Lower leg skin (tissue), 4 donors: ENCODE measurements at regions not wholly inside any gene's neighbourhood (a gene's known extent, or its start where the extent isn't known, plus 50 kb on each side); places are given as distances from the start of the nearest gene placed in this dataset.

ENCODE experiments used
- DNase-seq, 2 donors: peaks; one replicate each; pipeline ENCODE4 v3.0.0-alpha.2; 2019; ENCODE audit warnings: low spot score in 2 of 2
- H3K4me3 ChIP-seq: fragments of 200-600 bp; sonication (generic); 2 replicates; pipeline ENCODE4 v1.5.1; 2017; ENCODE audit warnings: mild to moderate bottlenecking, low read depth; ENCODE audit not compliant: poor library complexity, severe bottlenecking
- POLR2A ChIP-seq, 2 donors: fragments of 450-650 bp; IDR thresholded peaks; one replicate each; pipeline ENCODE4 v1.6.1; 2016 to 2017; ENCODE audit warnings: antibody characterized with exemption in 2 of 2, mild to moderate bottlenecking in 1 of 2, moderate library complexity in 1 of 2
- WGBS, 2 donors: methylation state at CpG; one replicate each; pipeline ENCODE4 v1.1.5; 2018; 5-methylcytosine and 5-hydroxymethylcytosine counted together
- intact Hi-C: fragments of 100-400 bp; cut with DNase I; formaldehyde crosslinking; loops from one replicate; pipeline ENCODE4 v1.15.0; 2023; ENCODE audit warnings: low total_unique reads
- TF ChIP-seq, protein P1 (sequence below), 3 donors: fragments of 450-650 bp; IDR thresholded peaks; one replicate each; pipeline ENCODE4 v1.5.1; 2016; ENCODE audit warnings: antibody characterized with exemption in 3 of 3, mild to moderate bottlenecking in 3 of 3, moderate library complexity in 2 of 3

DNA sequence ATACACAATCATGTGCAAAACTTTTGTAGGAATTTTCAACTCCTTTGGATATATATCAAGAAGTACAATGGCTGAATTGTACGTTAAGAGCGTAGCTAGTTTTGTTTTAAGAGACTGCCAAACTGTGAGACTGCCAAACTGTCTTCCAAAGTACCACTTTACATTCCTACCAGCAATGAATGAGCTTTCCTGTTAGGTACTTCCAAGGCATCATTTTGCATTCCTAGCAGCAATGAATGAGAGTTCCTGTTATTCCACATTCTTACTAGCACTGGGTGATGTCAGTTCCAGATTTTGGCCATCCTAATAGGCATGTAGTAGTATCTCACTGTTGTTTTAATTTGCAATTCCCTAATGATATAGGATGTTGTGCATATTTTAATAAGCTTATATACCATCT is 219.3 kb downstream of the KCNN2 start:
- no peak overlapping the region for H3K4me3 ChIP-seq
- intact Hi-C loops, result no loop called here
- DNase-seq, result no peak
- no peak for TF ChIP-seq POLR2A (IDR thresholded peaks at IDR 0.05)
- TF ChIP-seq, protein P1, sequence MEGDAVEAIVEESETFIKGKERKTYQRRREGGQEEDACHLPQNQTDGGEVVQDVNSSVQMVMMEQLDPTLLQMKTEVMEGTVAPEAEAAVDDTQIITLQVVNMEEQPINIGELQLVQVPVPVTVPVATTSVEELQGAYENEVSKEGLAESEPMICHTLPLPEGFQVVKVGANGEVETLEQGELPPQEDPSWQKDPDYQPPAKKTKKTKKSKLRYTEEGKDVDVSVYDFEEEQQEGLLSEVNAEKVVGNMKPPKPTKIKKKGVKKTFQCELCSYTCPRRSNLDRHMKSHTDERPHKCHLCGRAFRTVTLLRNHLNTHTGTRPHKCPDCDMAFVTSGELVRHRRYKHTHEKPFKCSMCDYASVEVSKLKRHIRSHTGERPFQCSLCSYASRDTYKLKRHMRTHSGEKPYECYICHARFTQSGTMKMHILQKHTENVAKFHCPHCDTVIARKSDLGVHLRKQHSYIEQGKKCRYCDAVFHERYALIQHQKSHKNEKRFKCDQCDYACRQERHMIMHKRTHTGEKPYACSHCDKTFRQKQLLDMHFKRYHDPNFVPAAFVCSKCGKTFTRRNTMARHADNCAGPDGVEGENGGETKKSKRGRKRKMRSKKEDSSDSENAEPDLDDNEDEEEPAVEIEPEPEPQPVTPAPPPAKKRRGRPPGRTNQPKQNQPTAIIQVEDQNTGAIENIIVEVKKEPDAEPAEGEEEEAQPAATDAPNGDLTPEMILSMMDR (IDR thresholded peaks at IDR 0.05), result no peak
- 37 to 39% methylated on average over 2 of the region's 2 CpGs for WGBS, 2 donors

DNA sequence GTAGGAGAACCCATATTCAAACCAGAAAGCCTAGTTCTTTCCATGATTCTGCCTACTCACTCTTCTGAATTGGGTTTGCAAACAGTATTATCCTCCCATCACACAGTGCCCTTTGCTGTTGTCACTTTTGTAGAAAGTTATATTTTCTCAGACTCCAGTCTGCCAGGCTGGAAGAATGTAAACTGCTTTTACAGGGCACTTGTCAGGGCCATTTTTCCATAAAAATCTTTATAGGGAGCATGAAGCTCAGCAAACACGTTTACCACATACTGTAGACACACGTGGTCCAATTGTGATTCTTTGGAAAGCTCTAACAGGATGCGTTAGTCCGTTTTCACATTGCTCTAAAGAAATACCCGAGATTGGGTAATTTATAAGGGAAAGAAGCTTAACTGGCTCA is 204.0 kb downstream of the KCNN2 start:
- 75 to 87% methylated on average over 5 of the region's 5 CpGs for WGBS, 2 donors
- no peak for DNase-seq
- intact Hi-C loops, result no loop called here
- TF ChIP-seq POLR2A (IDR thresholded peaks at IDR 0.05), result no peak
- TF ChIP-seq, protein P1 (IDR thresholded peaks at IDR 0.05), result no peak
- H3K4me3 ChIP-seq, result no peak overlapping the region

DNA sequence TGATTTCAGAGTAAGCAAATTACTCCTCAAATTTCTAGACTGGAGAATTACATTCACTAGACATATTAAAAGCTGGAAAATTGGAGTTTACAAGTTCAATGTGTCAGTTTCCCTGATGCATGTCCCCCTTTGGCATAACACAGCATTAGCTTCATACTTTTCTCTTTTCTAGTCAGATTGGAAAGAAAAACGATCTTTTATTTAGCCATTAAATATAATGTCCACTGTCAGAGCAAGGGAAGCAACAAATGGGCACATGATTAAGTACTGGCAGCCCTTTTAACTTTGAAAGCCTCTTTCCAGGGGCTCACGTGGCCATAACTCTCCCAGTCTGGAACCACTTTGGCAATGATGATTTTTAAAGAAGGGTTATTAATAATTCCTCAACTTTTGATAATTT is 203.3 kb downstream of the KCNN2 start:
- TF ChIP-seq, protein P1 (IDR thresholded peaks at IDR 0.05), result no peak
- TF ChIP-seq POLR2A (IDR thresholded peaks at IDR 0.05), result no peak
- intact Hi-C loops, result no loop called here
- WGBS, 2 donors, result 27 to 32% methylated on average over 2 of the region's 2 CpGs
- DNase-seq, result no peak
- no peak overlapping the region for H3K4me3 ChIP-seq

DNA sequence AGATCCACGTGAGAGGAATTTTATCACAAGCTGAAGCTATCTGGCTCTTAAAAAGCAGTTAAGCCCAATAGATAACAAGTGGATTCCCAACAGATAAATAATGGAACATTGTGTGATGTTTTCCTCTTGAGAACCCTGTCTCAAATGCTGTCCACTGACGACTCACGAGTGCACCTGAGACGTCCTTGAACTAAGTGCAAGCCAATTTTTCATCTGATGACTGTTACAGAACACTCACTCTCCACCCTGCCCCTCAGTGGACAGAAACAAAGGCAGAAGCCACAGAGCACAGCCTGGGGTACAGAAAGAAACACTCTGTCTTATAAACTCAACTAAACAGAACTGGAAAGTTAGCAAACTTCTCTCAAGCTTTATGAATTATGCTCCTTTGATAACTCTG is 199.5 kb downstream of the KCNN2 start:
- no peak overlapping the region for H3K4me3 ChIP-seq
- DNase-seq, result no peak
- intact Hi-C loops, result no loop called here
- TF ChIP-seq, protein P1 (IDR thresholded peaks at IDR 0.05), result no peak
- no peak for TF ChIP-seq POLR2A (IDR thresholded peaks at IDR 0.05)
- WGBS, 2 donors, result 70 to 73% methylated on average over 4 of the region's 4 CpGs
